CD4-positive, alpha-beta T cell treated with Interleukin-10 for 1 hour (primary cell): ENCODE measurements at regions not wholly inside any gene's neighbourhood (a gene's known extent, or its start where the extent isn't known, plus 50 kb on each side); places are given as distances from the start of the nearest gene placed in this dataset.
"Not testable (repeated sequence)": the region's sequence is repeated elsewhere in the genome, so short reads cannot be mapped to it uniquely, and the experiment has no call there.

Experiments used
- DNase-seq: peaks from one replicate; pipeline ENCODE4 v3.0.0-alpha.2; 2020

DNA sequence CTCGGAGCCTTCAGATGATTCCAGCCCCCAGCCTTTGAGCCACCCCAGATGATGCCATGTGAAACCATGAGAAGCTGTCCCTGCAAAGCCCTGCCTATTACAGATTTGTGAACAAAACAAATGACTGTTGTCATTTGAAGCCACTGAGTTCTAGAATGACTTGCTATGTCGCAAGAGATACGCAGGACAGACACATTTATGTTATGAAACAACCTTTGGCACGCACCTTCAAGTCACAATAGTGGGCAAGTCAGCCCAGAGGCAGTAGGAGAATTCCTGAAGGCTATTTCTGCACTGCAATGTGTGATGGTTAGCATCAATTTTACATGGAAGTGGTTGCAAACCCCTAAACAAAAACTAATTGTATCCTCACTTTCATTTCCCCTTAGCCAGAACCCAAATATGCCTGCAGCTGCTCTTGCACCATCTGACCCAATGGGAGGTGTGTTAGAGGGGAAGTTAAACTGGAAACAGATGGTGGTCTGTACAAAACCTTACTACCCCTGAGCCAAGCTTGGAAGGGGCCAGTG lies 174.4 kb upstream of the ATP6AP2 start:
- DNase-seq = no peak

DNA sequence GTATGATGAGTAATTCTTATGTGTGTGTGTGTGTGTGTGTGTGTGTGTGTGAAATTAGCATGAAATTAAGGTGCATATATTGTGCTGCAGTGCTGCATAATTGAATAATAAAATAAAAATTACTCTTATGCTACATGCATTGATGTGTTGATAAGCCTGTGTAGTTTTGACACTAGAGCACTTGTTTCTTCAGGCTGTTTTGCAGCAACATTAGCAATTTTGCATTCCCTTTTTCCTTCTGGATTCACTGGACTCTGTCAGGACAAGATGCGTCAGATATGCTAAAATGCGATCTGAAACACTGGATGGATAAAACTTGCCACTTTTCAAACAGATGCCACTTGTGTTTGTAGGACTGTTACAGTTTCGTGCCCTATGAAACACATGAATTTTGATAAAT lies 175.4 kb upstream of the ATP6AP2 start:
- DNase-seq = no peak

- no peak for DNase-seq
Observed at GRCh38 chrX:40403757-40404156, 177.0 kb upstream of the ATP6AP2 start.

- DNase-seq = no peak
Observed at GRCh38 chrX:40402831-40403533, 177.8 kb upstream of the ATP6AP2 start.

GRCh38 chrX:40395102-40395501 lies 185.7 kb upstream of the ATP6AP2 start:
- DNase-seq = no peak

DNA sequence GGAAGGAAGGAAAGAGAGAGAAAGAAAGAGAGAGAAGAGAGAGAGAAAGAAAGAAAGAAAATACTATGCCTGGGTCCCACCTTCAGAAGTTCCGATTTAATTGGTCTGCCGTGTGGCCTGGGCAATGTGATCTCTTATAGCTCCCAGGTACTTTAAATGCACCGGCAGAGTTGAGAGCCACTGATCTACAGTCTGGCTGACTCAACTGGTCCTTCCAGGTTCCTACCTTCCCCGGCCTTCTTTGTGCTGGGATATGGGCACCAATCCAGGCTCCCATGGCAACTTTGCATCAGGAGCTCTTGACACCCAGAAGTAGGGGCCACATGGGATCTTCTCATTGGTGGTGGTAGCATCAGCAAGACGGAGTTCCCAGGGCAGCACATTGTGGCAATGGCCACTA lies 186.5 kb upstream of the ATP6AP2 start:
- no peak for DNase-seq

DNA sequence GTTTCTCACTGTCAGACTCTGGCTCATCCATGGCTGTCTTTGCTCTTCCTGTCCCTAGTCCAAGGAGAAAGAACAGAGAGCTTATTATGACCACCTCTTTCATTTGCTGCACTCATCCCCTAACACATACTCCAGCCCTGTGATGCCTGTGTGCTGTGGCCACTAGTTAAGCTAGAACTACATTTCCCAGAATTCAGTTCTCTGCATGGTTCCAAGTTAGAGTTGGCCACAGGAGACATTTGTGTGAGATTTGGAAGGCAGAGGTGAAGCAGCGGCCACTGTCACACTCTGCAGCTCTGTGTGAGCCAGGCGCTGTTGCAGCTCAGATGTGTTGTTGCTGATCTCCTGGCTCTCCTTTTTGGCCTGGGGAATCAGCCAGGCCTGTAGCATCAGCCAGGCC lies 188.2 kb upstream of the ATP6AP2 start:
- DNase-seq = no peak

DNA sequence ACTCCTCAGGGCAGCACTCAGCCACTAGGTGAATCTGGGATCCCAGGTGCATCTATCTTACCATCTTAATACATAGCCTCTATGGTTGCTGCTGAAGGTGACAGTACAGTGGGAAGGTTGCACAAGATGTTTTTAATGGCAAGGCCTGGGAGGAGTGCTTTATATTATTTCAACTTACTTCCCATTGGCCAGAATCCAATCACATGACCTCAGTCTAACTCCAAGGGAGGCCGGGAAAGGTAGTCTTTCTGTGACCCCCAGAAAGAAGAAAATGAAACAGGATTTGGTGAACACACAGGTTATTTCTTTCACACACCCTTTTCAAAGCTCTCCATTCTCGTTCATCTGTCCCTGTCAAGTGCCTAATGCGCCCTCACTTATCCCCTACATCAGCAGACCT lies 189.1 kb upstream of the ATP6AP2 start:
- no peak for DNase-seq

DNA sequence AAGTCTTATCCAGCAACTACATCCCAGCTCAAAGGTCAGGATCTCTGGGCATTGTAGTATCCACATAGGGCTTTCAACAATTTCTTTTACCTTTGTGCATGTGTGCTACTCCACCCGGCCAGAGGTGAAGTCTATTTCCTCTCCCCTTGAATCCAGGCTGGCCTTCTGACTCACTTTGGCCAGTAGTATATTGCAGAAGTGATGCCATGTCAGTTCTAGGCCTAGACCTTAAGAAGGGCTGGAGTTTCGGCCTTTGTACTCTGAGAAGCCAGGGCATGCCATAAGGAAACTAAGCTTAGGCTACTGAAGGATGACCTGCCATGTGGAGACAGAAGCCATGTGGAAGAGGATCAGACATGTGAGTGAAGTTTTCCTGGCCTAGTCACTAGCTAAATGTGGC lies 191.2 kb upstream of the ATP6AP2 start:
- DNase-seq = no peak

DNA sequence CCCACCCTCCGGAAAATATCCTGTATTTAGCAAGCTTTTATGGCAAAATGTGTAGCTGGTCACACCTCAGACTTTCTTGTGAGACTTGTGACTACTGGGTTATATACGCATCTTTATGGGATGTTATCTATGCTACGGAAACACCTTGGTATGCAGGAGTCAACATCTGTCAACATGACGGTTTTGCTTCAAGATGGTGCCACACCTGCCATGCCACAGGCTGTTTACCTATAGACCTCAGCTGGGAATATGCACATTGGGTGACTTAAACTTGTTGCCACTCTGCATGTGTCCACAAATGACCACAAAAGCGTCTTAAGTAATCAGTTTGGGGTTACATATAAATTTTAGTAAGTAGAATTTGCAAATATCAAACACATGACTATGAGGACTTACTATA lies 192.3 kb upstream of the ATP6AP2 start:
- DNase-seq = no peak

GRCh38 chrX:40387869-40388268 lies 192.9 kb upstream of the ATP6AP2 start:
- DNase-seq = not testable (repeated sequence)

DNA sequence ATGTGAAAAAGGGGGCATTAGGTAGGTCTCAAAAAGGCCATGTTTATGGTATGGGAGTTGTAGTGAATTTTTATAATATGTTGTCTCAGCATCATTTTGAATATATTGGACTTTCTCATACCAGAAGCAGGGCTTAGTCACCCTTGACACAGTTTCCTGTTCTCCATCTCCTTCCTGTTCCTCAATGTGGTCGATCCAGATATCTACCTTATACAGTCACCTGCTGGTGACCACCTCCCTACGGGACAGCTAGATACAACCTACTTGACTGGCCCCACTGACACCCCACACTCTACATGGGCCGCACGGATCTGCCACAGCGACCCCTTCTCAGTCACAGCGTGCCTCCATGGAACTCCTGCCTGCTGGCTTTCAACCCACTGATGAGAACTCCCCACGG lies 193.5 kb upstream of the ATP6AP2 start:
- DNase-seq = not testable (repeated sequence)

DNA sequence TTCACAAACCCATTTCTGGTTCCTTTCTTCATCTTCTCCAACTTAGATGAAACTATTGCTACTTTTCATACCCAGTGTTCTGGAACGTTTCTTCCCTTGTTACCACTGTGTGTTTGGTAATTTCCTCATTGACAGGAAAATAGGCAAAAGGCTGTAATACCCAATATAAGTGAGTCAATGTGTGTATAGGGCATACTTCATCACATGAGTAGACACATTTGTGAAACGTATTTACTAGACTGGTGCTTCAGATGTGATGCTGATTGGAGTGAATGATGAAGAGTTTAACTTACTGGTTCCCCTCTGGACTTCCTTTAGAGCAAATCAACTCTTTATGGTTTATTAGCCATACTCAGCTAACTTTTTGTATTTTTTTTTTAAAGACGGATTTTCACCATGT lies 195.1 kb upstream of the ATP6AP2 start:
- no peak for DNase-seq

DNA sequence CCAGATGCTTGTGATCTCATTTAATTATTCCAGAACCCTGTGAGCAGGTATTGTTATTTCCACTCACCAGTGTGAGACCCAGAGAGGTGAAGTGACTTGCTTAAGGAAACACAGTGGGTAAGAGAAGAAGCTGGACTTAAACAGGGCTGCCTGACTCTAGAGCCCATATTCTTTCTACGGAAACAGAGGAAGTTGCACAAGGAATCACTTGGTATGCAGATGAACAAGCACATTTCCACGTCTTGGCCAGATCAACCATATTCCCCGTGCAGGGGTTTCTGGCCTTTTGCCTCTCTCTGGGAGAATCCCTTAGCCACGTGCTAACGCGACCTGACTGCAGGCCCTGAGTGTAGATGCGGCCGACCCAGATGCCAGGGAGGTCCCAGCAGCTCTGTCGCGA lies 195.5 kb upstream of the ATP6AP2 start:
- no peak for DNase-seq

DNA sequence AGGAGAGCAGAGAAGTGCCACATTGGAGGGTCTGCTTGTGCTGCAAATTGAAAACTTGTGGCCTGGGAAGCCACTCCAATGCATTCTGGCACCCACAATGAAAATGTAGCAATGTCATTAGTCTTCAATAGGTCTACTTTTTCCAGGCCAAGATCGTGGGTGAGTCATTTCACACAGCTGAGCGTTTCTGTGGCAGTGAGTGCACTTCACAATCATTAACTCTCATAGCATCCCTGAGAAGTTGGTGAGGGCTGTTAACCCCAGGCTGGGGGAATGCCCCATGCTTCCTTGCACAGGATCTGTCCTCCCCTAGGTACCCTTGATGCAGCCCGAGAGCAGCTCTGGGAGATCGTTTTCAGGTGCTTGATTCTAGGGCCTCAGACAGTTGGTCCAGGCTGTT lies 196.8 kb upstream of the ATP6AP2 start:
- no peak for DNase-seq

- DNase-seq = no peak
Observed at GRCh38 chrX:40383360-40383759, 197.4 kb upstream of the ATP6AP2 start.

GRCh38 chrX:40380655-40381488 lies 199.9 kb upstream of the ATP6AP2 start:
- DNase-seq = peak; percentile 0

DNA sequence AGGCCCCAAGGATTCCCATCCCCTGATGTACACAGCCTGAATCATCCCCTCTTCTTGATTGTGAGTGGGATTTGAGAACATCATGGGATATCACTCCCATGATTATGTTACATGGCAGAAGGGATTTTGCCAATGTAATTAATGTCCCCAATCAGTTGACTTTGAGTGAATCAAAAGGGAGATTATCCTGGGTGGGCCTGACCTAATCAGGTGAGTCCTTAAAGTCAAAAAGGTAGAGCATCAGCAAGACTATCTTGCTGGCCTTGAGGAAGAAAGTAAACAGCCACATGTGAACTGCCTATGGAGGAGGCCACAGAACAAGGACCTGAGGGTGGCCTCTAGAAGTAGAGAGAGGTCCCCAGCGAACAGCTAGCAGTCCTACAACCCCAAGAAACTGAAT lies 203.1 kb upstream of the ATP6AP2 start:
- no peak for DNase-seq

DNA sequence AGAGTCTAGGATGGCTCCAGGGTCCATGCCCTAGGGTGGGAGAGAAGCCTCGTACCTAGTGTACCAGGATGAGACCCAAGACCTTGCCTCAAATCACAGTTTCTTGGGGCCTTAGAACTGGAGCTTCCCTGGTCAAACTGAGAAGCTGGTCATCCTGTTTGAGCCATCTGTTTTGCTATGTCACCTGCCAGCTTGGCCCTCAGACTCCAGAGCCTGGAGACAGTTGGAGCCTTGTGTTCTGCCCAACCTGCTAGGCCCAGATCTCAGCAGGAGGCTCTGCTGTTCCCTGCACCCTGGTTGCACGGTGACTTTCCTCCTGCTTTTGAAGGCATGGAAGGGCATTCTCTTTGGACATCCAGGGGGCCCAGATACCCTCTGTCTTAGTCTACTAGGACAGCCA lies 206.3 kb upstream of the ATP6AP2 start:
- DNase-seq = no peak

- DNase-seq = no peak
Observed at GRCh38 chrX:40373641-40374040, 207.1 kb upstream of the ATP6AP2 start.

GRCh38 chrX:40373025-40373424 lies 207.7 kb upstream of the ATP6AP2 start:
- no peak for DNase-seq

GRCh38 chrX:40371376-40371775 lies 209.4 kb upstream of the ATP6AP2 start:
- DNase-seq = no peak

DNA sequence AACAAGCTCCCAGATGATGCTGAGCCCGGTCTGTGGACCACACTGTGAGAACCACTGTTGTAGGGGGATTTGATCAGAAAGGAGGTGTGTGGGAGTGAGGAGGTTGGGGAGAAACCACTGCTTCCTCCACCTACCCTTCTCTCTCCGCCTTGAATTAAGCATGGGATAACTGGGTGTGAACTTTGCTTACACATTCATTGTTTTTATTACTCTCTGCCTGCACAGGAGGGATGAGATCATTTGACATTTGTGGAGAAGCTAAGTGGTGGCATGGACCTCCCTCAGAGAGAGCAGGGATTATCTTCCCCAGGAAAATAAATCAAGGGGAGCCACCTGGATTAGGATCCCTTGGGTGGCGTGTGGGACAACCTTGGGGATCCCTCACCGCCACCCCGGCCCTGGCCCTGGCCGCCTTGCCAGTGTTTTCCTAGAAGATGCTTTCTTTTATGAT lies 212.1 kb upstream of the ATP6AP2 start:
- DNase-seq = no peak

GRCh38 chrX:40366661-40367060 lies 214.1 kb upstream of the ATP6AP2 start:
- DNase-seq = no peak
